Natural killer cell (primary cell): ENCODE measurements at regions not wholly inside any gene's neighbourhood (a gene's known extent, or its start where the extent isn't known, plus 50 kb on each side); places are given as distances from the start of the nearest gene placed in this dataset.

Source experiments
- ATAC-seq, 3 donors: fragments of 150-1000 bp in 2 of 3; fragments of 200-7000 bp in 1 of 3; cut with Tn5 transposase; 1 replicate in 1 of 3; 2 replicates in 2 of 3; pipeline ENCODE4 v1.10.0; 2021; ENCODE audit warnings: mild to moderate bottlenecking in 2 of 3, moderate library complexity in 2 of 3
- DNase-seq, 2 donors: peaks; one replicate each; pipeline versions ENCODE4 v3.0.0 to v3.0.0-alpha.2; 2013 to 2021; ENCODE audit warnings: mixed read lengths in 1 of 2
- H3K27ac ChIP-seq: one replicate; pipeline ENCODE4 v1.5.1; 2013; ENCODE audit warnings: mild to moderate bottlenecking, low read length
- H3K27me3 ChIP-seq: one replicate; pipeline ENCODE4 v1.6.1; 2013; ENCODE audit warnings: low read length; ENCODE audit not compliant: control insufficient read depth, insufficient read depth
- H3K36me3 ChIP-seq: one replicate; pipeline ENCODE4 v1.6.1; 2013; ENCODE audit warnings: low read length; ENCODE audit not compliant: control insufficient read depth, insufficient read depth
- H3K4me1 ChIP-seq: one replicate; pipeline ENCODE4 v1.6.1; 2013; ENCODE audit warnings: low read length; ENCODE audit not compliant: control insufficient read depth, insufficient read depth
- H3K4me3 ChIP-seq: one replicate; pipeline ENCODE4 v1.5.1; 2013; ENCODE audit warnings: low read length
- H3K9me3 ChIP-seq: one replicate; pipeline ENCODE4 v1.6.1; 2013; ENCODE audit warnings: low read length; ENCODE audit not compliant: control insufficient read depth, insufficient read depth
- H3K27ac Mint-ChIP-seq, 2 donors: one replicate each; pipeline ENCODE4 v1.8.0; 2022; ENCODE audit warnings: mild to moderate bottlenecking in 2 of 2, mixed read lengths in 2 of 2, moderate library complexity in 1 of 2
- H3K27me3 Mint-ChIP-seq, 2 donors: one replicate each; pipeline ENCODE4 v1.8.0; 2022; ENCODE audit warnings: low read depth in 2 of 2, mixed read lengths in 2 of 2
- H3K36me3 Mint-ChIP-seq: one replicate; pipeline ENCODE4 v1.8.0; 2022; ENCODE audit warnings: mixed read lengths
- H3K4me1 Mint-ChIP-seq, 2 donors: one replicate each; pipeline ENCODE4 v1.8.0; 2022; ENCODE audit warnings: mixed read lengths in 2 of 2
- H3K4me3 Mint-ChIP-seq: one replicate; pipeline ENCODE4 v1.8.0; 2022; ENCODE audit warnings: mild to moderate bottlenecking, moderate library complexity, mixed read lengths
- H3K9me3 Mint-ChIP-seq, 2 donors: one replicate each; pipeline ENCODE4 v1.8.0; 2022; ENCODE audit warnings: mixed read lengths in 2 of 2
- CTCF ChIP-seq: fragments of 200-600 bp; IDR thresholded peaks from one replicate; pipeline ENCODE4 v1.8.0; 2022; ENCODE audit warnings: antibody characterized with exemption
- WGBS: methylation state at CpG from one replicate; pipeline ENCODE4 v1.1.7; 2013; ENCODE audit warnings: missing lambda C conversion rate; ENCODE audit not compliant: insufficient coverage; 5-methylcytosine and 5-hydroxymethylcytosine counted together
- intact Hi-C: fragments of 100-400 bp; cut with micrococcal nuclease; formaldehyde crosslinking; loops from one replicate; pipeline ENCODE4 v1.14.2; 2022

DNA sequence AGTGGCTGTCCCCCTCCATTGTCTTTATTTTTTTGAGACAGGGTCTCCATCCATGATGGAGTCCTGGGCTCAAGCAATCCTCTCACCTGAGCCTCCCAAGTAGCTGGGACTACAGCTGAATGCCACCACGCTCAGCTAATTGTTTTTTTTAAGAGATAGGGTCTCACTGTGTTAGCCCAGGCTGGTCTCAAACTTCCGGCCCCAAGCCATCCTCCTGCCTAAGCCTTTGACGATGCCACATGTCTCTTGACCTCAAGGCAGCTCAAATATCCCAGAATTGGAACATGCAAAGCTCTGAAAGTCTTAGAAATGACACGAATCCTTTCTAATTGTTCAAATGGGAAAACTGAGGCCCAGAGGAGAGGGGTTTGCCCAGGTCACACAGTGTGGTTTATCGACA lies 75.4 kb upstream of the ZNF423 start:
- Mint-ChIP-seq H3K4me3 (no peak overlapping the region), H3K4me1 (no peaks in the 10 kb centered on the region), H3K27me3 (peaks cover 9 to 10% of the 10 kb centered on the region in 2 donors), H3K27ac (no peak overlapping the region), H3K36me3 (no peaks in the 10 kb centered on the region), H3K9me3 (no peaks in the 10 kb centered on the region)
- no peak for DNase-seq
- H3K27ac ChIP-seq, result no peak overlapping the region
- 74% methylated on average over 5 of the region's 5 CpGs for WGBS
- intact Hi-C loops, result no loop called here
- H3K4me3 ChIP-seq, result no peak overlapping the region
- no peak for TF ChIP-seq CTCF
- no peaks in the 10 kb centered on the region for H3K27me3 ChIP-seq
- H3K36me3 ChIP-seq, result no peaks in the 10 kb centered on the region
- H3K4me1 ChIP-seq, result no peaks in the 10 kb centered on the region
- no peaks in the 10 kb centered on the region for H3K9me3 ChIP-seq
- ATAC-seq, result no peak

DNA sequence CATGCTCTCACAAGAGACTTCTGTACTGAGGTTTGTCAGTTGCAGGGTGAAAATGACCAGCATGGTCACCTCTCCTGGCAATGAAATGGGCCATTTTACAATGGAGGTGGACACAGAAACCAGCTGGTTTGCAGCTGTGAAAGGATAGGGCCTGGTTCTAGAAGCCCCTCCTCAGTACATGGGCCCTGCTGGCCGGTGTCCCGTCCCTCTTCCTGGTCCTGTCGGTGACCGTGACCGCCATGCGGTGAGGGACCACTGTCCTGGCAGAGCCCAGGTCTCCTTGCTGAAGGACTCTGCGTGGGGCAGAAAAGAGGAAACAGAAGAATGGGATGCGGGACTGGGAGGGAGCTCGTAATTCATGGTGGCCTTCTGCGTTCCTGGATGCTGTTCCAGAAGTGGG lies 76.0 kb upstream of the ZNF423 start:
- TF ChIP-seq CTCF, result no peak
- WGBS, result 95% methylated on average over 10 of the region's 10 CpGs
- DNase-seq (no peak), ATAC-seq (no peak)
- Mint-ChIP-seq H3K27ac (no peak overlapping the region), H3K9me3 (no peaks in the 10 kb centered on the region), H3K36me3 (no peaks in the 10 kb centered on the region), H3K27me3 (peaks cover 9 to 10% of the 10 kb centered on the region in 2 donors), H3K4me1 (no peaks in the 10 kb centered on the region), H3K4me3 (no peak overlapping the region)
- no peak overlapping the region for H3K4me3 ChIP-seq
- no peaks in the 10 kb centered on the region for H3K4me1 ChIP-seq
- no peak overlapping the region for H3K27ac ChIP-seq
- H3K27me3 ChIP-seq, result no peaks in the 10 kb centered on the region
- H3K36me3 ChIP-seq, result no peaks in the 10 kb centered on the region
- no peaks in the 10 kb centered on the region for H3K9me3 ChIP-seq
- intact Hi-C loops, result no loop called here

DNA sequence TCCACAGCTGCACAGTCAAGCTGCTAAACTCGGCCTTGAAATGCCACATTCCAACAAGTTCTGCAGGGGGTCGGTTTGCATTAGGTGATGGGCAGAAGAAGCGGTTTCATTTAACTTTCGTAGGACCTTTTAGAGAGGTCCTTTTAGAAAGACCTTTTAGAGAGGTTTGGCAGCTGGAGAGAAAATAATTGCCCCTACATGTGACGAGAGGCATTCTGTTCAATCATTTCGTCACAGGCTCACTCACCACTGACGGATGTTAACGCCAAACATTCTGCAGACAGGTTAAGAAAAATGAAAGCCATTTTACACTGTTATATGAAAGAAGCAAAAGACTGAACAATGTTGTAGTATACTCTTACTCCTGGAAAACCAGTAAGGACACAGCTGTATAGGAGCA lies 76.5 kb upstream of the ZNF423 start:
- Histone ChIP-seq H3K4me1 (no peaks in the 10 kb centered on the region), H3K9me3 (no peaks in the 10 kb centered on the region), H3K27me3 (no peaks in the 10 kb centered on the region), H3K4me3 (no peak overlapping the region), H3K27ac (no peak overlapping the region), H3K36me3 (no peaks in the 10 kb centered on the region)
- Mint-ChIP-seq H3K4me1 (no peaks in the 10 kb centered on the region), H3K9me3 (no peaks in the 10 kb centered on the region), H3K27me3 (peaks cover 9 to 10% of the 10 kb centered on the region in 2 donors), H3K27ac (no peak overlapping the region), H3K4me3 (no peak overlapping the region), H3K36me3 (no peaks in the 10 kb centered on the region)
- 84% methylated on average over 8 of the region's 8 CpGs for WGBS
- ATAC-seq (no peak), DNase-seq (no peak)
- intact Hi-C loops, result no loop called here
- no peak for TF ChIP-seq CTCF

GRCh38 chr16:49932946-49933345 lies 77.0 kb upstream of the ZNF423 start:
- H3K4me1 ChIP-seq, result no peaks in the 10 kb centered on the region
- TF ChIP-seq CTCF, result no peak
- Mint-ChIP-seq H3K4me1 (no peaks in the 10 kb centered on the region), H3K27ac (no peak overlapping the region), H3K9me3 (no peaks in the 10 kb centered on the region), H3K27me3 (peaks cover 9 to 10% of the 10 kb centered on the region in 2 donors), H3K36me3 (no peaks in the 10 kb centered on the region), H3K4me3 (no peak overlapping the region)
- intact Hi-C loops, result no loop called here
- DNase-seq, result no peak
- no peak overlapping the region for H3K27ac ChIP-seq
- no peak for ATAC-seq
- no peaks in the 10 kb centered on the region for H3K36me3 ChIP-seq
- no peak overlapping the region for H3K4me3 ChIP-seq
- no peaks in the 10 kb centered on the region for H3K9me3 ChIP-seq
- no peaks in the 10 kb centered on the region for H3K27me3 ChIP-seq
- WGBS, result 73% methylated on average over 4 of the region's 4 CpGs
